Coronary artery (tissue), 2 donors: ENCODE measurements at regions not wholly inside any gene's neighbourhood (a gene's known extent, or its start where the extent isn't known, plus 50 kb on each side); places are given as distances from the start of the nearest gene placed in this dataset.

ENCODE experiments used
- DNase-seq: peaks from one replicate; pipeline ENCODE4 v3.0.0-alpha.2; 2017; ENCODE audit warnings: low spot score
- H3K27ac ChIP-seq, 2 donors: fragments of 200-600 bp; sonication (generic); one replicate each; pipeline ENCODE4 v1.5.1; 2016 to 2019
- H3K4me3 ChIP-seq: fragments of 200-600 bp; sonication (generic); 2 replicates; pipeline ENCODE4 v1.5.1; 2016; ENCODE audit warnings: mild to moderate bottlenecking, moderate library complexity
- TF ChIP-seq, protein P1 (sequence below): fragments of 200-600 bp; sonication (generic); IDR thresholded peaks from one replicate; pipeline ENCODE4 v1.5.1; 2019; ENCODE audit warnings: antibody characterized with exemption

DNA sequence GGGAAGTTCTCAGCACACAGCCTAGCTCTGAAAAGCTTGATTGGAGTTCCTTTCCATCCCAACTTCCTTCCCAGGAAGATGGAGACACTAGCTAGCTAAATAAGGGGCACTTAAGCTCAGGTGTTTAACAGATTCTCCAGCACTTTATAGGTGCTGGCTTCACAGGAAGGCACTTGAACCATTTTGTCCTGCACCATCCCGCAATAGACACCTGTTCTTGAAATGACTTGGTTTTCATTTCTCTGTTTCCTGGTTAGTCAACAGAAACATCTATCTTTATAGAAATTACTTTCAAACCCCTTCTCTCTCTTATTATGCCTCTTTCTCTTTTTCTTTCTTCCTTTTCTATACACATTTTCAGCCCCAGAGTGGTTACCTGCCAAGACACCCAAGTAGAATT is 409.9 kb upstream of the ZFHX3 start:
- DNase-seq = no peak
- TF ChIP-seq, protein P1, sequence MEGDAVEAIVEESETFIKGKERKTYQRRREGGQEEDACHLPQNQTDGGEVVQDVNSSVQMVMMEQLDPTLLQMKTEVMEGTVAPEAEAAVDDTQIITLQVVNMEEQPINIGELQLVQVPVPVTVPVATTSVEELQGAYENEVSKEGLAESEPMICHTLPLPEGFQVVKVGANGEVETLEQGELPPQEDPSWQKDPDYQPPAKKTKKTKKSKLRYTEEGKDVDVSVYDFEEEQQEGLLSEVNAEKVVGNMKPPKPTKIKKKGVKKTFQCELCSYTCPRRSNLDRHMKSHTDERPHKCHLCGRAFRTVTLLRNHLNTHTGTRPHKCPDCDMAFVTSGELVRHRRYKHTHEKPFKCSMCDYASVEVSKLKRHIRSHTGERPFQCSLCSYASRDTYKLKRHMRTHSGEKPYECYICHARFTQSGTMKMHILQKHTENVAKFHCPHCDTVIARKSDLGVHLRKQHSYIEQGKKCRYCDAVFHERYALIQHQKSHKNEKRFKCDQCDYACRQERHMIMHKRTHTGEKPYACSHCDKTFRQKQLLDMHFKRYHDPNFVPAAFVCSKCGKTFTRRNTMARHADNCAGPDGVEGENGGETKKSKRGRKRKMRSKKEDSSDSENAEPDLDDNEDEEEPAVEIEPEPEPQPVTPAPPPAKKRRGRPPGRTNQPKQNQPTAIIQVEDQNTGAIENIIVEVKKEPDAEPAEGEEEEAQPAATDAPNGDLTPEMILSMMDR = no peak
- Histone ChIP-seq H3K27ac (no peak overlapping the region), H3K4me3 (no peak overlapping the region)

DNA sequence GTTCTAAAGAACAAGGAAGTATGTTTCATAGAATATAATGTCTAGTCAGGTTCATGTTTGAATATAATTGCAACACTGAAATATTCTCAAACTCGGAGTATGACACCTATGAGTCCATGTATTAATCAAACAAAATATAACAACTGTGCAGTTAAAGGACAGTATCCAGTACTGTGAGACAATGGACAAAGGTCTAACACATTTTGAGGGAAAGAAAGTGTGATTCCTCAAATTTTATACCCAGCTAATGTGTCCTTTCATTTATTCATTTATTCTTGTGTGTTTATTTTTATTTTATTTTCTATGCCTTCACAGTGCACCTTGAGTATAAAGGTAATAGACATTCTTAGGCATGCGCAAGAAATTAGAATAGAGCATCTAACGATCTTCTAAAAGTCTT is 401.0 kb upstream of the ZFHX3 start:
- H3K4me3 ChIP-seq = no peak overlapping the region
- no peak for DNase-seq
- no peak overlapping the region for H3K27ac ChIP-seq
- TF ChIP-seq, protein P1 = no peak

DNA sequence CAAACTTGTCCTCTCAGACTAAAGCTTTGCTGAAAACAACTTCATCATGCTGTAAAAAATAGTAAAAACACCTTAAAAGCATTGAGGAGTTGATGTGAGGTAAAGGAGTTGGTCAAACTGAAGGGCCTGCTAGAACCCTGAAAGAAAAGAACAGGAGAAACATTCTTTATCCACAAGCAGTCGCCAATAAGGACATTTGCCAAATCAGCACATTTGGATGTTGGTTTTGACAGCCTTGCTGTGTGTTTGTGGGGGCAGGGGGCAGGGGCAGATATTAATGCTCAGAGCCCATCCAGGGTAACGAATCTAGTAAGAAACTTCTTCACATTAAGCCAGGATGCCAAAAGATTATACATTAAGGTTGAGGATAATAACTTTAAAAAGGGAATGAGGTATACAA is 399.9 kb upstream of the ZFHX3 start:
- TF ChIP-seq, protein P1 = no peak
- DNase-seq = no peak
- no peak overlapping the region for H3K27ac ChIP-seq
- no peak overlapping the region for H3K4me3 ChIP-seq

DNA sequence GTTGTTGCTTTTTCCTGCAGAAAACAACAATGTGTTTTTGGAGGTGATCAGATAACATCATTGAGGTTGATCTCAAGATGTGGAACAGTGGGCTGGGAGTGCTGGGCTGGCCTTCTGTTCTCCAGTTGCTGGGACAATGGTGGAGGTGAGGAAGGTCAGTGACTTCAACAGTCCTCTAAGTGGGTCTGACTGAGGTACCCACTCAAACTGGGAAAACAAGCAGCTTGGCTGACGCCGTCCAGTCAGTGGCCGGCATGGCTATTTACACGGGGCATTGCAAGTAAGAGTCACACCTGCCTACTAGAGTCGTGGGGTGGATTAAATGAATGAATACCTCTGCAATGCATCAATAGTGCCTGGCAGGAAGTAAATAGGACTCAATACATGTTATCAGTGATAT is 386.7 kb upstream of the ZFHX3 start:
- Histone ChIP-seq H3K4me3 (no peak overlapping the region), H3K27ac (no peak overlapping the region)
- peak; percentile 64 for DNase-seq
- TF ChIP-seq, protein P1 = no peak

DNA sequence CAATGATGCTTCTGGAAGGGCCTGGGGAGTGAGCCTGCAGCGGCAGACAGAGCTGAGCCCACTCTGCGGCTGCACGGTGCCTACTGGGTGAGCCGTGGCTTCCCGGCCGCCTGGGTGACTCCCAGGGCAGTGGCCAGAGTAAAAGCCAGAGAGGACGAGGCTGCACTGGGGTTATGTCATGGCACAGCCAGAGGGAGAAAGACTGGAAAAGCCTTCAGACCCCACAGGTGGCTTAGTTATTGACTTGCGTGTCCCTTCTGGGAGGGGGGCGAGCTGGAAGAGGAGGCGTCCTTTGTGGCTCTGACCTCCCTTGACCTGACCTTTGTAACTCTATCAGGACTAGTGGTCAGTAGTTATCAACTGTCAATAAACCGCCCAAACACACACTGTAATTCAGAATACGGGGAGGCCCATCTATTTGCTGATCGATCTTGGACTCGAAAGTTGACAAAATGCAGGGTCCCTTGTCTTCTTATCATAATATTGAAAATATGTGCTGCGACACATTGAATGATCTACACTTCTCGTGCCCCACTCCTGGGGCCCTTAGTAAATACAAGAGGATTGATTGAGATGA is 385.9 kb upstream of the ZFHX3 start:
- TF ChIP-seq, protein P1 = no peak
- H3K4me3 ChIP-seq = no peak overlapping the region
- H3K27ac ChIP-seq = no peak overlapping the region
- DNase-seq = peak; percentile 40

DNA sequence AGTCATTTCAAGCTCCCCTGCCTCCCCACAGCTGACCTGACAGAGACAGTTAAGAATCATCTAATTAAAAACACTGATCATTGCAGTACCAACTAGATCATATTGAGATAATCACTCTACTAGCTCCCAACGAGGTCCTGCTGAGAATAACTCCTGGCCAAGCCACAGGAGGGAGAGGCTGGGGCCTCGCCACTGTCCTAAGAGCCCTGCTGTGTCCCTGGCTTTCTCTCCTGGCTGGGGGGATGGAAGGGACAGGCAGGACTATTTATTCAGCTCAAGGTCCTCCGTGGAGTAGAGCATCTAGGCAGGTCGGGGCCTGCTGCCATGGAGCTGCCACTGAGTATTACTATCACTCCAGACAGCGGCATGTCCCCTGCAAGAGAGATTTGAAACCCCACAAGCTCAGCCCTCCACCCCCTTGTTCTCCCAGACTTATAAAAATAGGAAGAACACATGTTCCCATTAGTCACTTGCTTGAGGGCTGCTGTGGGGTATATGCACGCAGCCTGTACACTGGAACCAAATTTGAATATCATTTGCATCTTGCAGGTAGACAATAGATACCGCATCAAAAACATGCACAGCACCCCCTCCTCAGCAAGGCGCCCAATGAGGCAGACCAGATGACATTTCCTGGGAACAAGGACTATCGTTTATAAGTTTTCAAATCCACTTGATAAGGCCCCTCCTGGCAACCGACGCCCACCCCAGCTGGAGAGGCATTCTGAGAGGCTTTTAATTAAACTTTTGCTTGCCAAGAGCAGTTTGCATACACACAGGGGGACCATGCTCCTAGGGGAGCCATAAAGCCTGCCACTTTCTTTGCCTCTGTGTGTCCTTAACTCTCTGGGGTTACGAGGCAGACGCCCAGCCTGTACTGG is 385.2 kb upstream of the ZFHX3 start:
- TF ChIP-seq, protein P1 = no peak
- no peak overlapping the region for H3K27ac ChIP-seq
- no peak overlapping the region for H3K4me3 ChIP-seq
- peak; percentile 35 for DNase-seq

DNA sequence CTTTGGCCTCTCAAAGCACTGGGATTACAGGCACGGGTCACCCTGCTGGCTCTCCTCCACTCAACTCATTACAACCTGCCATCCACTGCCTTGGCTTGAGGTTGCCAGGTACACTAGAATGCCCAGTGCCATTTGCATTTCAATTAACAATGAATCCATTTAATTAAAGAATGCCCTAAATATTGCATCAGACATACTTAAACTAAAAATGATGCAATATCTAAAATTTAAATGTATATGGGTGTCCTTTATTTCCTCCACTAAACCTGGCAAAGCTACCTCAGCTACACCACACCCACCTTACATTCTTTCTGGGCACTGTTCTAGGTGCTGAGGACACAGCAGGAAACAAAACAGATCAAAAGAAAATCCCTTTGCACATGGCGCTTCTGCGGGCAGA is 382.2 kb upstream of the ZFHX3 start:
- peak; percentile 11 for DNase-seq
- Histone ChIP-seq H3K27ac (no peak overlapping the region), H3K4me3 (no peak overlapping the region)
- TF ChIP-seq, protein P1 = no peak
